ENCODE measurements at regions not wholly inside any gene's neighbourhood (a gene's known extent, or its start where the extent isn't known, plus 50 kb on each side); places are given as distances from the start of the nearest gene placed in this dataset.

GRCh38 chr1:99207216-99207615 lies 57.1 kb upstream of the PLPPR4 start:
- Histone ChIP-seq H2AFZ (no peak overlapping the region), H3K4me2 (ENCODE audit: unreplicated experiment) (no peak overlapping the region), H3K36me3 (ENCODE audit: low read depth) (no peaks in the 10 kb centered on the region), H3F3A (ENCODE audit: insufficient read depth) (no peaks in the 10 kb centered on the region), H3K4me3 (no peak overlapping the region), H4K20me1 (ENCODE audit: insufficient read depth) (no peaks in the 10 kb centered on the region), H3K9me2 (ENCODE audit: insufficient read depth) (no peaks in the 10 kb centered on the region), H3K27me3 (replicated peaks; ENCODE audit: insufficient read depth) (no peaks in the 10 kb centered on the region), H3K79me2 (ENCODE audit: insufficient read depth) (no peaks in the 10 kb centered on the region), H3K9ac (no peak overlapping the region), H3K27ac (no peak overlapping the region), H3K4me1 (ENCODE audit: insufficient read depth) (no peaks in the 10 kb centered on the region), H3K9me3 (ENCODE audit: low read depth) (no peaks in the 10 kb centered on the region)
- WGBS, 2 experiments (ENCODE audit: low coverage in 1 of 2, low lambda C conversion rate in 2 of 2, missing lambda C conversion rate in 2 of 2) = 86 to 88% methylated on average over 3 of the region's 3 CpGs
- in situ Hi-C loops (cut with MboI) = no loop called here
- TF ChIP-seq EZH2phosphoT487 (IDR thresholded peaks at IDR 0.05; ENCODE audit: insufficient read depth, low read depth) (no peak), EZH2 (IDR thresholded peaks at IDR 0.05; ENCODE audit: insufficient read depth, poor library complexity, severe bottlenecking) (no peak)
- no peak for DNase-seq

Data from GM23248 (cell line).